Mammary epithelial cell (primary cell): ENCODE measurements at regions not wholly inside any gene's neighbourhood (a gene's known extent, or its start where the extent isn't known, plus 50 kb on each side); places are given as distances from the start of the nearest gene placed in this dataset.

ENCODE experiments used
- CTCF ChIP-seq, 2 donors: IDR thresholded peaks in 1 of 2; conservative IDR thresholded peaks in 1 of 2; 2 replicates each; pipeline ENCODE4 v1.5.1; 2011 to 2012; ENCODE audit warnings: inconsistent platforms in 2 of 2, low read length in 2 of 2, mild to moderate bottlenecking in 2 of 2, control low read depth in 1 of 2, low read depth in 1 of 2; ENCODE audit not compliant: insufficient read depth in 1 of 2; ENCODE audit errors: extremely low read depth in 1 of 2
- EZH2 ChIP-seq: IDR thresholded peaks from 2 replicates; pipeline ENCODE4 v1.6.1; 2012; ENCODE audit warnings: low read length, inconsistent platforms, borderline replicate concordance

- TF ChIP-seq CTCF (conservative IDR thresholded peaks at IDR 0.05 in 1 of 2, IDR thresholded peaks at IDR 0.05 in 1 of 2; ENCODE audit: extremely low read depth in 1 of 2, insufficient read depth in 1 of 2, low read depth in 1 of 2, low read length in 2 of 2) (no peak), EZH2 (no peak)
Measured at GRCh38 chr1:108080448-108080847, 115.5 kb upstream of the VAV3 start.
